ENCODE measurements at regions not wholly inside any gene's neighbourhood (a gene's known extent, or its start where the extent isn't known, plus 50 kb on each side); places are given as distances from the start of the nearest gene placed in this dataset.

GRCh38 chr2:114079366-114080004 is 189.6 kb downstream of the ACTR3 start:
- TF ChIP-seq CTCF (IDR thresholded peaks at IDR 0.05) (no peak), POLR2A (IDR thresholded peaks at IDR 0.05) (no peak)

Measured in lower leg skin (tissue), 3 donors.